Activated gamma-delta T cell treated with anti-CD3 and anti-CD28 coated beads, Interleukin-2, amount 50 U/mL, for 16 hours (primary cell): ENCODE measurements at regions not wholly inside any gene's neighbourhood (a gene's known extent, or its start where the extent isn't known, plus 50 kb on each side); places are given as distances from the start of the nearest gene placed in this dataset.

Source experiments
- DNase-seq: peaks from one replicate; pipeline ENCODE4 v3.0.0-alpha.2; 2020; ENCODE audit warnings: low read depth

- DNase-seq, result no peak
These were observed 55.1 kb upstream of the SLC4A4 start for GRCh38 chr4:71283642-71284257.

- no peak for DNase-seq
These were observed 51.5 kb upstream of the SLC4A4 start for GRCh38 chr4:71287305-71287704.

- DNase-seq, result no peak
These were observed 49.9 kb upstream of the SLC4A4 start for GRCh38 chr4:71288875-71289274.
